ENCODE measurements at regions not wholly inside any gene's neighbourhood (a gene's known extent, or its start where the extent isn't known, plus 50 kb on each side); places are given as distances from the start of the nearest gene placed in this dataset.

GRCh38 chrX:131782646-131783045, 238.8 kb downstream of the OR13H1 start:
- TF ChIP-seq CTCF (IDR thresholded peaks at IDR 0.05), result no peak
- Histone ChIP-seq H3K27ac (no peak overlapping the region), H3K79me2 (no peaks in the 10 kb centered on the region), H3K4me3 (ENCODE audit: low read depth, low read length) (no peak overlapping the region), H3K9ac (no peak overlapping the region), H3K4me2 (ENCODE audit: low read length) (no peak overlapping the region), H3K27me3 (ENCODE audit: control insufficient read depth, insufficient read depth, low read length) (no peaks in the 10 kb centered on the region), H3K36me3 (ENCODE audit: control insufficient read depth, insufficient read depth, low read length) (no peaks in the 10 kb centered on the region), H2AFZ (no peak overlapping the region), H3K4me1 (no peaks in the 10 kb centered on the region), H3K9me3 (ENCODE audit: control insufficient read depth, low read length) (no peaks in the 10 kb centered on the region)

- H3K27ac ChIP-seq, result no peak overlapping the region
Observed at GRCh38 chrX:131783555-131784308, 239.4 kb upstream of the STK26 start.

GRCh38 chrX:131789664-131790063, 233.4 kb upstream of the STK26 start:
- TF ChIP-seq CTCF (IDR thresholded peaks at IDR 0.05), result no peak
- Histone ChIP-seq H2AFZ (no peak overlapping the region), H3K27ac (no peak overlapping the region), H3K4me3 (ENCODE audit: low read depth, low read length) (no peak overlapping the region), H3K9me3 (ENCODE audit: control insufficient read depth, low read length) (no peaks in the 10 kb centered on the region), H3K4me1 (no peaks in the 10 kb centered on the region), H3K4me2 (ENCODE audit: low read length) (no peak overlapping the region), H3K27me3 (ENCODE audit: control insufficient read depth, insufficient read depth, low read length) (no peaks in the 10 kb centered on the region), H3K9ac (no peak overlapping the region), H3K79me2 (no peaks in the 10 kb centered on the region), H3K36me3 (ENCODE audit: control insufficient read depth, insufficient read depth, low read length) (no peaks in the 10 kb centered on the region)

More at GRCh38 chrX:131783555-131784308, 239.4 kb upstream of the STK26 start:
- no peak for TF ChIP-seq CTCF (IDR thresholded peaks at IDR 0.05)
- Histone ChIP-seq H3K4me3 (ENCODE audit: low read depth, low read length) (no peak overlapping the region), H3K79me2 (no peaks in the 10 kb centered on the region), H3K36me3 (ENCODE audit: control insufficient read depth, insufficient read depth, low read length) (no peaks in the 10 kb centered on the region), H3K4me1 (no peaks in the 10 kb centered on the region), H3K27me3 (ENCODE audit: control insufficient read depth, insufficient read depth, low read length) (no peaks in the 10 kb centered on the region), H2AFZ (no peak overlapping the region), H3K4me2 (ENCODE audit: low read length) (no peak overlapping the region), H3K9ac (no peak overlapping the region), H3K9me3 (ENCODE audit: control insufficient read depth, low read length) (no peaks in the 10 kb centered on the region)

- H3K9me3 ChIP-seq (ENCODE audit: control insufficient read depth, low read length), result no peaks in the 10 kb centered on the region
- H3K27ac ChIP-seq, result no peak overlapping the region
- H3K9ac ChIP-seq, result no peak overlapping the region
- no peak overlapping the region for H2AFZ ChIP-seq
- no peaks in the 10 kb centered on the region for H3K4me1 ChIP-seq
- no peak overlapping the region for H3K4me3 ChIP-seq (ENCODE audit: low read depth, low read length)
- TF ChIP-seq CTCF (IDR thresholded peaks at IDR 0.05), result no peak
- H3K4me2 ChIP-seq (ENCODE audit: low read length), result no peak overlapping the region
- no peaks in the 10 kb centered on the region for H3K36me3 ChIP-seq (ENCODE audit: control insufficient read depth, insufficient read depth, low read length)
- H3K27me3 ChIP-seq (ENCODE audit: control insufficient read depth, insufficient read depth, low read length), result no peaks in the 10 kb centered on the region
- H3K79me2 ChIP-seq, result no peaks in the 10 kb centered on the region
Observed at GRCh38 chrX:131791608-131792355, 231.3 kb upstream of the STK26 start.
